ENCODE measurements at regions not wholly inside any gene's neighbourhood (a gene's known extent, or its start where the extent isn't known, plus 50 kb on each side); places are given as distances from the start of the nearest gene placed in this dataset.
A peak's percentile ranks its signal among the peaks of the same experiment; 100 is the strongest.

GRCh38 chr18:61735564-61736102, 157.2 kb downstream of the RNF152 start:
- Histone ChIP-seq H3K4me1 (peaks cover 0 to 54% (median 35%) of the 10 kb centered on the region in 9 donors), H3K9me3 (no peaks in the 10 kb centered on the region), H3K36me3 (no peaks in the 10 kb centered on the region), H3K4me3 (no peak overlapping the region), H3K27ac (peak overlapping the region in 4 of 10 donors; percentile 76 to 89 (median 84)), H3K27me3 (no peaks in the 10 kb centered on the region)
- no peak for ATAC-seq
- intact Hi-C loops (cut with DNase I): loop anchor here in 1 of 10 donors (10.0 kb wide), 1 partner anchor 151 kb away; no protein-coding TSS in a partner anchor
- WGBS, 2 donors: 86 to 89% methylated on average over 5 of the region's 5 CpGs
- TF ChIP-seq CTCF (IDR thresholded peaks at IDR 0.05): no peak
- no peak for DNase-seq

GRCh38 chr18:61734396-61734795, 158.4 kb downstream of the RNF152 start:
- Histone ChIP-seq H3K36me3 (no peaks in the 10 kb centered on the region), H3K4me3 (peak overlapping the region in 3 of 10 donors; percentile 10 to 21 (median 18)), H3K9me3 (no peaks in the 10 kb centered on the region), H3K4me1 (peaks cover 0 to 63% (median 35%) of the 10 kb centered on the region in 9 donors), H3K27ac (peak overlapping the region; percentile 40 to 89 (median 72)), H3K27me3 (no peaks in the 10 kb centered on the region)
- ATAC-seq (peak in 5 of 8 donors; percentile 5 to 48 (median 29)), DNase-seq (no peak)
- WGBS, 2 donors: 50 to 53% methylated on average over 3 of the region's 3 CpGs
- intact Hi-C loops (cut with DNase I): loop anchor here in 1 of 10 donors (10.0 kb wide), 1 partner anchor 150 kb away; no protein-coding TSS in a partner anchor
- no peak for TF ChIP-seq CTCF (IDR thresholded peaks at IDR 0.05)

GRCh38 chr18:61732854-61733253, 160.0 kb downstream of the RNF152 start:
- Histone ChIP-seq H3K27ac (peak overlapping the region; percentile 62 to 89 (median 80)), H3K4me1 (peaks cover 0 to 50% (median 23%) of the 10 kb centered on the region in 9 donors), H3K4me3 (no peak overlapping the region), H3K27me3 (no peaks in the 10 kb centered on the region), H3K36me3 (no peaks in the 10 kb centered on the region), H3K9me3 (no peaks in the 10 kb centered on the region)
- TF ChIP-seq CTCF (IDR thresholded peaks at IDR 0.05): no peak
- intact Hi-C loops (cut with DNase I): loop anchor here in 1 of 10 donors (10.0 kb wide), 1 partner anchor 148 kb away; no protein-coding TSS in a partner anchor
- no peak for DNase-seq
- 67 to 81% methylated on average over 4 of the region's 4 CpGs for WGBS, 2 donors
- peak in 3 of 8 donors; percentile 8 to 27 (median 9) for ATAC-seq

GRCh38 chr18:61731693-61732376, 161.0 kb downstream of the RNF152 start:
- Histone ChIP-seq H3K4me1 (peaks cover 0 to 45% (median 20%) of the 10 kb centered on the region in 9 donors), H3K4me3 (no peak overlapping the region), H3K27ac (peak overlapping the region; percentile 62 to 89 (median 80)), H3K27me3 (no peaks in the 10 kb centered on the region), H3K36me3 (no peaks in the 10 kb centered on the region), H3K9me3 (no peaks in the 10 kb centered on the region)
- no peak for DNase-seq
- WGBS, 2 donors: 56 to 60% methylated on average over 9 of the region's 9 CpGs
- intact Hi-C loops (cut with DNase I): loop anchor here in 1 of 10 donors (10.0 kb wide), 1 partner anchor 147 kb away; no protein-coding TSS in a partner anchor
- peak; percentile 41 to 71 (median 58) for ATAC-seq
- no peak for TF ChIP-seq CTCF (IDR thresholded peaks at IDR 0.05)

All from heart right ventricle (tissue), 16 donors.